Osteoblast (primary cell): ENCODE measurements at regions not wholly inside any gene's neighbourhood (a gene's known extent, or its start where the extent isn't known, plus 50 kb on each side); places are given as distances from the start of the nearest gene placed in this dataset.
"Not testable (repeated sequence)": the region's sequence is repeated elsewhere in the genome, so short reads cannot be mapped to it uniquely, and the experiment has no call there.

Source experiments
- DNase-seq: peaks from one replicate; pipeline ENCODE4 v3.0.0; 2011; ENCODE audit warnings: low spot score, mixed read lengths; ENCODE audit not compliant: insufficient read length; ENCODE audit errors: missing footprints
- H2AFZ ChIP-seq: 2 replicates; pipeline ENCODE4 v1.6.0; 2011; ENCODE audit warnings: mild to moderate bottlenecking, low read length
- H3K27ac ChIP-seq: 2 replicates; pipeline ENCODE4 v1.5.1; 2011; ENCODE audit warnings: mild to moderate bottlenecking, low read depth, low read length, moderate library complexity
- H3K27me3 ChIP-seq: 2 replicates; pipeline ENCODE4 v1.6.0; 2012; ENCODE audit warnings: mild to moderate bottlenecking, control low read depth, inconsistent platforms, low read length, moderate library complexity; ENCODE audit not compliant: insufficient read depth
- H3K36me3 ChIP-seq: 2 replicates; pipeline ENCODE4 v1.5.1; 2011; ENCODE audit warnings: mild to moderate bottlenecking, low read length, control low read depth, moderate library complexity; ENCODE audit not compliant: insufficient read depth
- H3K4me1 ChIP-seq: 2 replicates; pipeline ENCODE4 v1.5.1; 2011; ENCODE audit warnings: mild to moderate bottlenecking, low read length, control low read depth, moderate library complexity; ENCODE audit not compliant: insufficient read depth
- H3K4me2 ChIP-seq: 2 replicates; pipeline ENCODE4 v1.6.0; 2011; ENCODE audit warnings: mild to moderate bottlenecking, low read length; ENCODE audit not compliant: insufficient read depth
- H3K4me3 ChIP-seq: fragments of 200-600 bp; sonication (generic); 3 replicates; pipeline ENCODE4 v1.5.1; 2012; ENCODE audit warnings: mild to moderate bottlenecking, low read length, inconsistent platforms; ENCODE audit not compliant: insufficient read depth
- H3K79me2 ChIP-seq: 2 replicates; pipeline ENCODE4 v1.6.0; 2012; ENCODE audit warnings: mild to moderate bottlenecking, low read length, control low read depth, inconsistent platforms; ENCODE audit not compliant: insufficient read depth
- H3K9me3 ChIP-seq: 2 replicates; pipeline ENCODE4 v1.5.1; 2011; ENCODE audit warnings: low read depth, low read length, control low read depth
- H4K20me1 ChIP-seq: 2 replicates; pipeline ENCODE4 v1.6.0; 2012; ENCODE audit warnings: mild to moderate bottlenecking, low read length, control low read depth; ENCODE audit not compliant: insufficient read depth
- CTCF ChIP-seq: IDR thresholded peaks from 2 replicates; pipeline ENCODE4 v1.5.1; 2011; ENCODE audit warnings: mild to moderate bottlenecking, low read depth, low read length, moderate library complexity; ENCODE audit errors: extremely low read depth

GRCh38 chr5:39928709-39929108 is 503.9 kb upstream of the DAB2 start:
- H3K4me1 ChIP-seq = no peaks in the 10 kb centered on the region

GRCh38 chr5:39919876-39920275 is 495.1 kb upstream of the DAB2 start:
- Histone ChIP-seq H3K4me3 (no peak overlapping the region), H4K20me1 (no peaks in the 10 kb centered on the region), H3K79me2 (no peaks in the 10 kb centered on the region), H3K36me3 (no peaks in the 10 kb centered on the region), H3K27me3 (no peaks in the 10 kb centered on the region), H3K27ac (no peak overlapping the region), H3K4me2 (no peak overlapping the region), H3K4me1 (no peaks in the 10 kb centered on the region), H2AFZ (no peak overlapping the region), H3K9me3 (no peaks in the 10 kb centered on the region)
- peak; percentile 34 for DNase-seq
- no peak for TF ChIP-seq CTCF

More at GRCh38 chr5:39928709-39929108, 503.9 kb upstream of the DAB2 start:
- no peaks in the 10 kb centered on the region for H4K20me1 ChIP-seq
- no peak overlapping the region for H3K4me3 ChIP-seq
- H3K36me3 ChIP-seq = no peaks in the 10 kb centered on the region
- H2AFZ ChIP-seq = no peak overlapping the region
- no peak overlapping the region for H3K4me2 ChIP-seq
- no peak for TF ChIP-seq CTCF
- H3K27me3 ChIP-seq = no peaks in the 10 kb centered on the region
- H3K79me2 ChIP-seq = no peaks in the 10 kb centered on the region
- H3K27ac ChIP-seq = no peak overlapping the region
- no peaks in the 10 kb centered on the region for H3K9me3 ChIP-seq
- no peak for DNase-seq

- Histone ChIP-seq H2AFZ (no peak overlapping the region), H3K36me3 (no peaks in the 10 kb centered on the region), H3K27ac (no peak overlapping the region), H4K20me1 (no peaks in the 10 kb centered on the region), H3K4me2 (no peak overlapping the region), H3K9me3 (no peaks in the 10 kb centered on the region), H3K4me3 (no peak overlapping the region), H3K4me1 (no peaks in the 10 kb centered on the region), H3K27me3 (no peaks in the 10 kb centered on the region), H3K79me2 (no peaks in the 10 kb centered on the region)
- DNase-seq = no peak
- no peak for TF ChIP-seq CTCF
Observed at GRCh38 chr5:39912906-39913305, 488.1 kb upstream of the DAB2 start.

- not testable (repeated sequence) for H3K27ac ChIP-seq, H2AFZ ChIP-seq, H3K36me3 ChIP-seq, DNase-seq, H3K27me3 ChIP-seq, H3K4me2 ChIP-seq, H3K4me1 ChIP-seq, H3K4me3 ChIP-seq, H3K79me2 ChIP-seq, H4K20me1 ChIP-seq, H3K9me3 ChIP-seq
Observed at GRCh38 chr5:39907267-39907951, 482.6 kb upstream of the DAB2 start.
